Right lobe of liver (tissue), 6 donors: ENCODE measurements at regions not wholly inside any gene's neighbourhood (a gene's known extent, or its start where the extent isn't known, plus 50 kb on each side); places are given as distances from the start of the nearest gene placed in this dataset.
A peak's percentile ranks its signal among the peaks of the same experiment; 100 is the strongest.

Experiments
- ATAC-seq, 4 donors: fragments of 200-7000 bp; cut with Tn5 transposase; one replicate each; pipeline ENCODE4 v1.9.1; 2020; ENCODE audit warnings: mild to moderate bottlenecking in 4 of 4, moderate library complexity in 4 of 4
- DNase-seq, 3 donors: peaks; one replicate each; pipeline ENCODE4 v3.0.0-alpha.2; 2020
- H3K27ac ChIP-seq, 3 donors: fragments of 200-600 bp; one replicate each; pipeline ENCODE4 v1.8.0; 2022
- H3K27me3 ChIP-seq, 2 donors: fragments of 200-600 bp; one replicate each; pipeline ENCODE4 v1.8.0; 2022
- H3K36me3 ChIP-seq, 4 donors: fragments of 200-600 bp; sonication (generic) in 1 of 4; one replicate each; pipeline versions ENCODE4 v1.5.1 to v1.8.0; 2017 to 2022; ENCODE audit warnings: control low read depth in 1 of 4
- H3K4me1 ChIP-seq, 4 donors: fragments of 200-600 bp; sonication (generic) in 1 of 4; one replicate each; pipeline versions ENCODE4 v1.5.1 to v1.8.0; 2017 to 2022; ENCODE audit warnings: control low read depth in 1 of 4
- H3K4me3 ChIP-seq, 3 donors: fragments of 200-600 bp; one replicate each; pipeline ENCODE4 v1.8.0; 2022
- H3K9me3 ChIP-seq, 4 donors: fragments of 200-600 bp; sonication (generic) in 1 of 4; one replicate each; pipeline versions ENCODE4 v1.5.1 to v1.8.0; 2017 to 2022; ENCODE audit warnings: control low read depth in 1 of 4
- CTCF ChIP-seq, 4 donors: fragments of 200-600 bp in 3 of 4; fragments of 450-650 bp in 1 of 4; IDR thresholded peaks; one replicate each; pipeline versions ENCODE4 v1.5.1 to v1.8.0; 2016 to 2022; ENCODE audit warnings: antibody characterized with exemption in 4 of 4, mild to moderate bottlenecking in 2 of 4
- POLR2A ChIP-seq: fragments of 450-650 bp; IDR thresholded peaks from one replicate; pipeline ENCODE4 v1.6.1; 2017; ENCODE audit warnings: antibody characterized with exemption, mild to moderate bottlenecking
- WGBS: methylation state at CpG from one replicate; pipeline ENCODE4 v1.1.6; 2018; ENCODE audit warnings: low coverage, low lambda C conversion rate; ENCODE audit not compliant: insufficient coverage; ENCODE audit errors: missing lambda C conversion rate; 5-methylcytosine and 5-hydroxymethylcytosine counted together
- intact Hi-C, 2 donors: fragments of 100-400 bp; cut with DNase I; formaldehyde crosslinking; loops; one replicate each; pipeline versions ENCODE4 v1.11.2 to v1.14.1; 2022
- donor health status: DM: no; HTN: yes; CAD: no.
- donor health status: DM: no; HTN: no; CAD: no.
- donor health status: DM: no; HTN: no; CAD: no.
- donor health status: DM: no; HTN: yes; CAD: no.
- donor health status: DM: no; HTN: yes; CAD: no.

GRCh38 chr4:163600727-163601126 is 106.2 kb downstream of the TMA16 start:
- TF ChIP-seq POLR2A: no peak
- Histone ChIP-seq H3K4me3 (no peak overlapping the region), H3K4me1 (no peaks in the 10 kb centered on the region), H3K36me3 (no peaks in the 10 kb centered on the region), H3K9me3 (no peaks in the 10 kb centered on the region), H3K27me3 (no peaks in the 10 kb centered on the region), H3K27ac (no peak overlapping the region)
- intact Hi-C loops: no loop called here
- no peak for DNase-seq
- WGBS: 44% methylated on average over 6 of the region's 6 CpGs
- peak in 3 of 4 donors; percentile 36 to 61 (median 40) for ATAC-seq

DNA sequence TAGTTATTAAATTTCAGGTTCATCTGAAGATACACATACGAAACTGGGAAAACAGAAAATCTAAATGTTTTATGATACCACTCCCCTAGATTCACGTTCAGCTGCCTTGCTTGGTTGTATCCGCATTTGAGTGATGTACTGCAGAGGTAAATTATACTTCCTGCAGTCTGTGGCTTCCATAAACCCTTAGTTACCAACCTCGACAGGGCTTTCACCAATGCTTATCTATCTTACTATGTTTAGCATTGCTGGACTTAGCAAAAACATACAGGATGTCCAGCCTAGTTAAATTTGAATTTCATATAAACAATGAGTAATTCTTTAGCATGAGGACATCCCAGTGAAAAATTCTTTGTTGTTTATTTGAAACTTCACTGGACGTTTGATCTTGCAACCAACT is 108.8 kb downstream of the TMA16 start:
- intact Hi-C loops: no loop called here
- Histone ChIP-seq H3K36me3 (no peaks in the 10 kb centered on the region), H3K27ac (no peak overlapping the region), H3K4me3 (no peak overlapping the region), H3K4me1 (no peaks in the 10 kb centered on the region), H3K9me3 (no peaks in the 10 kb centered on the region), H3K27me3 (no peaks in the 10 kb centered on the region)
- 25% methylated on average over 5 of the region's 5 CpGs for WGBS
- ATAC-seq: no peak
- no peak for DNase-seq
- TF ChIP-seq POLR2A: no peak
- no peak for TF ChIP-seq CTCF (IDR thresholded peaks at IDR 0.05)

DNA sequence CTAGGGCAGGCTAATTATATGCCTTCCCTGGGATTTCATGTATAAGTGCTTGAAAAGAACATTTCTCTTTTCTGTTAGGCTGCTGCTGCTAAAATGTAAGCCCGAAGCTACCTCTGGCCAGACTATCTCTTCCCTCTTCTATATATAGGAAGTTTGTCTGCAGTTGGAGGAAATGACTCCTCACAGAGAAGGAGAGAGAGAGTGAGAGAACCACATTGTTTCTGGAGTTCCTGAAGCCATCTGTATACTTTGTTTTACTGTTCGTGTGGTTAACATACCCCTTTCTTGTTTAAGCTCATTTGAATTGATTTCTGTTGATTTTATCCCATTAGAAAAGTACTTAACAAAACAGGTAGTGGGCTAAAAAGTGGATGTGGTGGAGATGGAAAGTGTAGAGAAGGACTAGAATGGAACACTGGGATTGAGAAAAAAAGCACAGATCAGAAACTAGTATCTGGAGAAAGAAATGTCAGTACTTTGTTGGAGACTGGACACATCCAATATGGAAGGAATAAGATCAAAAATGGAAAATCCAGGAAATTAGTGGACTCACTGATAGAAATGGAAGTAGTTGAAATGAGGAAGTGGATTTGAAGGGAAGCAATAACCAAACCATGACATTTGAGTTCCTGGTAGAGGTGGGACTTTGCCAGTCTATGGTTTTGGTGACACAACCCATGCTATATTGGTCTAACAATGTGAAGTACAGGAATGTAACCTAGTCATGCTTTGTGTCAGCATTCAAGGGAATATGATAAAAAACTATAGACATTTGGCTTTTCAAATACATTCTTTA is 112.6 kb downstream of the TMA16 start:
- Histone ChIP-seq H3K27ac (no peak overlapping the region), H3K4me1 (no peaks in the 10 kb centered on the region), H3K4me3 (no peak overlapping the region), H3K9me3 (no peaks in the 10 kb centered on the region), H3K27me3 (no peaks in the 10 kb centered on the region), H3K36me3 (no peaks in the 10 kb centered on the region)
- no peak for DNase-seq
- WGBS: 6% methylated on average over 2 of the region's 2 CpGs
- TF ChIP-seq POLR2A (no peak), CTCF (IDR thresholded peaks at IDR 0.05) (no peak)
- intact Hi-C loops: no loop called here
- ATAC-seq: peak in 3 of 4 donors; percentile 46 to 59 (median 53)

- Histone ChIP-seq H3K4me3 (no peak overlapping the region), H3K27ac (no peak overlapping the region), H3K9me3 (no peaks in the 10 kb centered on the region), H3K36me3 (no peaks in the 10 kb centered on the region), H3K27me3 (no peaks in the 10 kb centered on the region), H3K4me1 (no peaks in the 10 kb centered on the region)
- 42% methylated on average over 2 of the region's 2 CpGs for WGBS
- intact Hi-C loops: no loop called here
- DNase-seq: no peak
- no peak for ATAC-seq
- TF ChIP-seq CTCF (IDR thresholded peaks at IDR 0.05): no peak
- TF ChIP-seq POLR2A: no peak
Measured at GRCh38 chr4:163609019-163609418, 114.5 kb downstream of the TMA16 start.

- ATAC-seq (peak in 3 of 4 donors; percentile 26 to 54 (median 44)), DNase-seq (no peak)
- Histone ChIP-seq H3K4me3 (peak overlapping the region in 1 of 3 donors; percentile 21), H3K9me3 (no peaks in the 10 kb centered on the region), H3K27me3 (no peaks in the 10 kb centered on the region), H3K27ac (no peak overlapping the region), H3K36me3 (no peaks in the 10 kb centered on the region), H3K4me1 (no peaks in the 10 kb centered on the region)
- WGBS: 39% methylated on average over 4 of the region's 4 CpGs
- TF ChIP-seq CTCF (IDR thresholded peaks at IDR 0.05) (no peak), POLR2A (no peak)
- intact Hi-C loops: no loop called here
Measured at GRCh38 chr4:163610648-163611047, 116.2 kb downstream of the TMA16 start.
